ENCODE measurements at regions not wholly inside any gene's neighbourhood (a gene's known extent, or its start where the extent isn't known, plus 50 kb on each side); places are given as distances from the start of the nearest gene placed in this dataset.

DNA sequence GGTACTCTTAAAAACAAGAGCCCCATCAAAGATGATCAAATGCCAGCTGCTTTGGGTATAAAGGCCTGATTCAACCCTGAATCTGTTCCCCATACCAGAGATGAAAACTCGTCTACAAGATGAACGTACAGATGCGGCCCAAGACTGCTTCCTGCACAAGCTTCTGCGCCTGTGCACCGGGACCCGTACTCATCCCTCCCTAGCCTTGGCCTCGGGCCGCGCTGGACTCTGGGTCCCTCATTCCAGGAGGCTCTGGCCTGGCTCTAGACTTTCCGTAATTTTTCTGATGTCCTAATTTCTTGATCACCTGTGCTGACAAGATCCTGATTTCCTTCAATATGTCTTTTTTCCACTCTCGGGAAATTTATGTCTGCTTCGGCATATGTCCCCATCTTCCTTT is 612.3 kb downstream of the BNC2 start:
- Mint-ChIP-seq H3K9me3 (peaks cover 0 to 5% (median 0%) of the 10 kb centered on the region in 9 donors), H3K27ac (peak overlapping the region in 2 of 10 donors; percentile 51 to 80), H3K27me3 (peaks cover 0 to 3% (median under 1%) of the 10 kb centered on the region in 5 donors), H3K4me3 (no peak overlapping the region), H3K36me3 (no peaks in the 10 kb centered on the region), H3K4me1 (peaks cover 6 to 12% (median 11%) of the 10 kb centered on the region in 4 donors)
- DNase-seq (no peak), ATAC-seq (no peak)
- POLR2A ChIA-PET: no interaction called here

GRCh38 chr9:16258708-16259107 is 611.8 kb downstream of the BNC2 start:
- Mint-ChIP-seq H3K36me3 (no peaks in the 10 kb centered on the region), H3K4me3 (peak overlapping the region in 6 of 10 donors; percentile 0 to 46 (median 9)), H3K4me1 (peaks cover 6 to 12% (median 11%) of the 10 kb centered on the region in 4 donors), H3K27ac (peak overlapping the region in 7 of 10 donors; percentile 7 to 80 (median 51)), H3K9me3 (peaks cover 0 to 5% (median 0%) of the 10 kb centered on the region in 9 donors), H3K27me3 (peaks cover 0 to 3% (median 2%) of the 10 kb centered on the region in 5 donors)
- peak; percentile 70 to 87 for ATAC-seq
- POLR2A ChIA-PET: no interaction called here
- peak in 2 of 10 donors; percentile 32 to 34 for DNase-seq

DNA sequence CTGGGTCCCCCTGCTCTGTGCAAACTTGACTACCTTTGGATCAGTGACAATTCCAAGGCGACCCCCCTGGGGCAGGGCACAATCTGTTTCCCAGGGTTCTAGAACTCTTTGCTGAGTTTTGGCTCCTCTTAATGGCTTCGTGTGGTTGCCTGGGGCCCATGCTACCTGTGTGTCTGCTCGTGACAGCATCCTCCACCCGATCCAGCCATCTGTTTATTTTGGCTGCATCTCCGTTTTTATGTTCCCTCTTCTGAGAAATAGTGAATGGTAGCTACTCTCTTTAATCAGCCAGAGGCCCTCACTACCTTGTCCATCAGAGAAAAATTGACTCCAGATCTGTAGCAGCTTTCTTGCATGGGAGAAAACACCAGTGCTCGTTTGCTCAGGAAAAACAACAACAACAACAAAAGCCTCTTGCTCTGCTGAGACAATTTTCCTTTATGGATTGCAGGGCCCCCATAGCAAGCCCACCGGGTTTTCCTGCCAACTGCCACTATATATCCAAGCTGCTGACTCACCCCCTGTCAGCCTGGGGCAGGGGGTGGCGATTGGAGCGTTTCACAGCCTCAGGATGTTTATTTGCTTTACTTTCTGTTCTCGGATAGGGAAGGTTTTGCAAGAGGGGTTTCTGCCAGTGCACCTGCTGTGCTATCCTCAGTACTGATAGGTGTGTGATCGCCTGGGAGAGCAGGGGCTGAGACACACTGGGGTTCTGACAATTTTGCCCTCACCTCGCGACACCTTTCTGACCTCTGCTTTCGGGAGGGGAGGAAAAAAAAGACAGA is 607.8 kb downstream of the BNC2 start:
- POLR2A ChIA-PET: no interaction called here
- H3K4me1 Mint-ChIP-seq: peaks cover 10 to 18% (median 17%) of the 10 kb centered on the region in 4 donors
- peaks cover 0 to 5% (median 0%) of the 10 kb centered on the region in 9 donors for H3K9me3 Mint-ChIP-seq
- no peaks in the 10 kb centered on the region for H3K36me3 Mint-ChIP-seq
- ATAC-seq (no peak), DNase-seq (no peak)
- peaks cover 0 to 21% (median 6%) of the 10 kb centered on the region in 5 donors for H3K27me3 Mint-ChIP-seq
- H3K4me3 Mint-ChIP-seq: no peak overlapping the region
- peak overlapping the region in 1 of 10 donors; percentile 24 for H3K27ac Mint-ChIP-seq

DNA sequence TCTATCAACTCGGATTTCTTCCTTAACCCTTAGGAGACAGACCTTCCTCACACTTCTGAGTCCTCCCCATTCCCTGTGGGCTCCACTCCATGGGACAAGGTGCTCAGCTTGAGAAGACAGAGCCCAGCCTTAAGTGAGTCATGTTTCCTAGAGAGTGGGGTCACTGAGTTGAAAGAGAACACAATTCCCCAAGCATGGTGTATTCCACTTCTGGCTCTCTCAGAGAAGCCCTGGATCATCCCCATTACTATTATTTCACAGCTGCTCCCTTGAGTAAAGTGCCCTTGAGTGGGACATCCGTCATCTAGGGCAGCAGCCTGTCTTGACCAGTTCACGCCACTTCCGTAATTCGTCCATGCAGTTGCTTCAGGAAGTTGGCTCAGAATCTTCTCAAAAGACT is 604.8 kb downstream of the BNC2 start:
- Mint-ChIP-seq H3K27ac (peak overlapping the region in 1 of 10 donors; percentile 35), H3K4me1 (peaks cover 5 to 9% (median 7%) of the 10 kb centered on the region in 4 donors), H3K27me3 (peaks cover 0 to 21% (median 3%) of the 10 kb centered on the region in 5 donors), H3K36me3 (no peaks in the 10 kb centered on the region), H3K9me3 (peaks cover 0 to 2% (median 0%) of the 10 kb centered on the region in 9 donors), H3K4me3 (no peak overlapping the region)
- DNase-seq (no peak), ATAC-seq (no peak)
- POLR2A ChIA-PET: no interaction called here

DNA sequence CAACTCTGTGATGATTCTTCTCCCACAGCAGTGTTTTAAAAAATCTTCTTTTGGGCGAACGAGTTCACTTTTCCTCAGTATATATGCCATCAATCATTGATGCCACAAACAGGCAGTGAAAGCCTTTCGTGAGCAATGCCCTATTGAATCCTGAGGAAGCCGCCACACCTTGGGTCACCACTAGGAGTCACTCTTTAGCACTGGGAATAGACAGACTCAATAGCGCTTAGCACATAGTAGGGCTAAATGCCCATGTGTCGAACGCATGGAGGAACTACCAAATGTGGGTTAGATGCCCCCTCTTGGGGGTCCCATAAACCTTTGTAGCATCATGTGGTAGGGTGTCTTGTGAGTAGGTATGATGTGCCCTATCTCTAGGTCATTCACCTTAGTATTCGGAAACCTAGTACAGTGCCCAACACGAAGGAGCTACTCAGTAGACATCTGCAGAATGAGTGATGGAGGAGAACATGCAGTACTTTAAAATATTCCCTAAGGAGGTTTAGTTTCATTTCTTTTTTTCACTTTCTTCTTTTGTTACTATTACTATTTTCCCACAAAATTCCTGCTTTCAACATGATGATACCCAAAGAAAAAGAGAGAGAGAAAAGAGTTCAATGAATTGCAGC is 603.7 kb downstream of the BNC2 start:
- no peak for DNase-seq
- no peaks in the 10 kb centered on the region for H3K36me3 Mint-ChIP-seq
- POLR2A ChIA-PET: no interaction called here

DNA sequence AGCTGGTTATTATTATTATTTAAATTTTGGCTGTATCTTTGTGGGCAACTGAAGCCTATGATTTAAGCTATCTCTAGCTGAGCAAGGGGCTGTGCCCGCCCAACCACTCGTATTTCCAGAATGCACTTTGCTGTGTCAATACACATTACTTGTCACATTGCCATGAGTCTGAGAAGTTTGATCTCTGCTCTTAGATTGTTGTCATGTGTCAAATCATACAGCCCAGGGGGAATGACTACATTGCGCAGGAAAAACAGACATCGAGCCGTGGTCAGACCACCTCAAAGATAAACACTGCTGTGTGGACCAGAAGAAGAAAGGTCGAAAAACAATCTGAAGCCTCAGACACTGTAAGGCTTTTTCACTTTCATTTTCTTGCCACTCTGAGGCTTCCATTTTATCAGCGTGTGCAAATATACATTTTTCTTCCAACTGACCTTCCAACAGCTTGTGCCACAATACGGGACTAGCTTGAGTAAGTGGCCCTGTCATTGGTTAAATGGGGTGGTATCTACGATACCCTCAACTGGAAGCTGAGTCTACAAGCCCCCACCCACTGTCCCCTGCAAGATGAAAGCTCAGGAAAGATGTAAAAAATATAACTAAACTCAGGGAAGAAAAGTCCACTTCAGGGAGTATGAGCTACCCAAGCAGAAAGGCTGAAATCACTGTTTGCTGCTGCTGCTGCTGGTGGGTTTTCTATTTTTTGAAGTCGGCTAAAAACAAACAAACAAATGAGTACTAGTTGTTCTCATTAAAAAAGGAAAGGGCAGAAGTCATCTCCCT is 603.0 kb downstream of the BNC2 start:
- Mint-ChIP-seq H3K36me3 (no peaks in the 10 kb centered on the region), H3K27ac (peak overlapping the region in 7 of 10 donors; percentile 35 to 74 (median 61)), H3K27me3 (peaks cover 0 to 21% (median 3%) of the 10 kb centered on the region in 5 donors), H3K4me1 (peaks cover 5 to 9% (median 7%) of the 10 kb centered on the region in 4 donors), H3K9me3 (peaks cover 0 to 2% (median 0%) of the 10 kb centered on the region in 9 donors), H3K4me3 (peak overlapping the region in 9 of 10 donors; percentile 47 to 80 (median 61))
- POLR2A ChIA-PET: no interaction called here
- peak; percentile 69 to 82 for ATAC-seq
- DNase-seq: peak in 1 of 10 donors; percentile 20

More for the DNA sequence above, 603.7 kb downstream of the BNC2 start:
- Mint-ChIP-seq H3K9me3 (peaks cover 0 to 2% (median 0%) of the 10 kb centered on the region in 9 donors), H3K4me1 (peaks cover 5 to 9% (median 7%) of the 10 kb centered on the region in 4 donors), H3K27ac (peak overlapping the region in 4 of 10 donors; percentile 35 to 74 (median 68)), H3K4me3 (peak overlapping the region in 6 of 10 donors; percentile 48 to 80 (median 66)), H3K27me3 (peaks cover 0 to 21% (median 3%) of the 10 kb centered on the region in 5 donors)
- no peak for ATAC-seq

DNA sequence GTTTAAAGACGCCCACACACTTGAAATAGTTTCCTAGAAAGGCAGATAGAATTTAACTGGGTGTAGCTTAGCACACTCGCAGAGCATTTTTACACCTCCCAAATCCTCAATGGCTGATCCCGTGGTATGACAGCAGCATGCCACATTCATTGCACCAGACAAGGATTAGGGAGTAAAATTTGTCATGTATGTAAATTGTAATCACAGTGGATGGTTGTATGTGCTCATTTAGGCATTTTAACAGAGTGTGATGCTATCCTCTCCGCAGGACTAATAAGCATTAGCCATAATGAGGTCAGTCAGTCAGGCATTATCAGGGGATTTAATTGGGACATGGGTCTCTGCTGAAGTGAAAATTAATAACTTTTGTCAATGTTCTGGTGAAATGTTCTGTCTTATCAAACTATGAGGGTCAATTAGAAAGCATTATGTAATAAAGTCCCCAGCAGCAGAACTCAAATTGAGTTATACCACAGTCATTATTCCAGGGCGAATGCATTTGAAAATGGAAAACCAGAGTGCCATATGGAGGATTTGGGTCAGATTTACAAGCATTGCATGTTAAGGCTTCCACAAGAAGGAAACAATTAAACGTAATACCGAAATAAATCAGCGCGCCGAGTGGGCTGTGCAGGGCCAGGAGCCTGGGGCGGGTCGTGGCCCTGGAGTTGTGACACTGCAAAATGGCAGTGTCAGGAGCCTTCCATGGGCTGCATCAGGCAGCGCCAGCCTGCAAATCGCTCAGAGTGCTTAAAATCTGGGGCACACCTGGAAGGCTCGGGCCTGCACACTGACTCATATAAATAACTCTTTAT is 602.2 kb downstream of the BNC2 start:
- ATAC-seq (no peak), DNase-seq (no peak)
- Mint-ChIP-seq H3K4me3 (peak overlapping the region in 2 of 10 donors; percentile 76 to 80), H3K4me1 (peaks cover 5 to 9% (median 7%) of the 10 kb centered on the region in 4 donors), H3K27ac (peak overlapping the region in 1 of 10 donors; percentile 65), H3K36me3 (no peaks in the 10 kb centered on the region), H3K9me3 (peaks cover 0 to 2% (median 0%) of the 10 kb centered on the region in 9 donors), H3K27me3 (peaks cover 0 to 21% (median 3%) of the 10 kb centered on the region in 5 donors)
- POLR2A ChIA-PET: no interaction called here

GRCh38 chr9:16271967-16272366 is 598.5 kb downstream of the BNC2 start:
- POLR2A ChIA-PET: no interaction called here
- no peaks in the 10 kb centered on the region for H3K36me3 Mint-ChIP-seq
- H3K9me3 Mint-ChIP-seq: peaks cover 0 to 4% (median 0%) of the 10 kb centered on the region in 9 donors

GRCh38 chr9:16272776-16273175 is 597.7 kb downstream of the BNC2 start:
- Mint-ChIP-seq H3K27ac (no peak overlapping the region), H3K4me3 (no peak overlapping the region), H3K27me3 (no peaks in the 10 kb centered on the region), H3K4me1 (peaks cover 0 to 2% (median under 1%) of the 10 kb centered on the region in 4 donors), H3K36me3 (no peaks in the 10 kb centered on the region), H3K9me3 (peaks cover 0 to 4% (median 0%) of the 10 kb centered on the region in 9 donors)
- ATAC-seq: no peak
- DNase-seq: no peak
- POLR2A ChIA-PET: no interaction called here

More at GRCh38 chr9:16271967-16272366, 598.5 kb downstream of the BNC2 start:
- Mint-ChIP-seq H3K27ac (no peak overlapping the region), H3K4me1 (peaks cover 3 to 9% (median 6%) of the 10 kb centered on the region in 4 donors), H3K27me3 (no peaks in the 10 kb centered on the region), H3K4me3 (no peak overlapping the region)
- no peak for ATAC-seq
- no peak for DNase-seq

DNA sequence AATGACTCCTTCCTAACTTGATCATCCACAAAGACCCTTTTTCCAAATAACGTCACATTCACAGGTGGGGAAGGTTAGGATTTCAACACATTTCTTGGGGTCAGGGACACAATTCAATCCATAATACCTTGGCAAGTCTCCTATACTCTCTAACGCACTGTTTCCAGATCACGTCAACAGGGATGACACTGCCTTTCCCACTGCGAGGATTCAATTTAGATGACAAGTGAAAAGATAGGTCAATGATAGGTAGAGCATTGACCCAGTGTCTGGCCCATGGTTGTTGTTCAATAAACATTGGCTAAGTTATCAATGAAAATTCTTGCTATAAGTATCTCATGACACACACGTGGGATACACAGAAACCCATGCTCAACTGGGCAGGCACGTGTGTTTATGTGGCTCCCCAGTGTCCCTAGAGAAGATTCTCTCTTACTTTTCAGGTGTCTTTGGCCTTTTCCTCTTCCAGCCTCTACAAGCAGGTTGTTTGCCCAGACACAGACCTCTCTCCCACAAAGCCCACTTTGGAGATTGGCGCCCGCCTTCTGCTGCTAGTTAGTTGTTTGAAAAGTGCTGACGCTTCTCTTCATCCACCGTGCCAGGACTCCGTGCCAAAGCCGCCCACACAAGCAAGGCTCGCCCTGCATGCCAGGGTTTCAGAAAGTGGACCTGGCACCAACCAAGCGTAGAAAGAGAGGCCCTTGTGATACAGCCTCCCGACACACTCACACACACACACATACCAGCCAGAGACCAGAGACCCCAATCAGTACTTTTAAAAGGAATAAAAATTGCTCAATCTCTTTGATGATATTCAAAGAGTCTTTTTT is 594.5 kb downstream of the BNC2 start:
- no peak for ATAC-seq
- H3K27ac Mint-ChIP-seq: no peak overlapping the region
- POLR2A ChIA-PET: no interaction called here
- no peaks in the 10 kb centered on the region for H3K27me3 Mint-ChIP-seq
- H3K4me1 Mint-ChIP-seq: no peaks in the 10 kb centered on the region
- H3K9me3 Mint-ChIP-seq: peaks cover 0 to 4% (median 0%) of the 10 kb centered on the region in 9 donors
- no peak for DNase-seq
- no peak overlapping the region for H3K4me3 Mint-ChIP-seq
- no peaks in the 10 kb centered on the region for H3K36me3 Mint-ChIP-seq

- no peak overlapping the region for H3K4me3 Mint-ChIP-seq
- no peaks in the 10 kb centered on the region for H3K4me1 Mint-ChIP-seq
- POLR2A ChIA-PET: no interaction called here
- DNase-seq (no peak), ATAC-seq (no peak)
- no peak overlapping the region for H3K27ac Mint-ChIP-seq
- no peaks in the 10 kb centered on the region for H3K27me3 Mint-ChIP-seq
- H3K36me3 Mint-ChIP-seq: no peaks in the 10 kb centered on the region
- H3K9me3 Mint-ChIP-seq: peaks cover 0 to 4% (median 0%) of the 10 kb centered on the region in 9 donors
These were observed 593.6 kb downstream of the BNC2 start for GRCh38 chr9:16276866-16277265.

All from naive thymus-derived CD8-positive, alpha-beta T cell (primary cell).